K562 (cell line): ENCODE measurements at regions not wholly inside any gene's neighbourhood (a gene's known extent, or its start where the extent isn't known, plus 50 kb on each side); places are given as distances from the start of the nearest gene placed in this dataset.
"Not testable (repeated sequence)": the region's sequence is repeated elsewhere in the genome, so short reads cannot be mapped to it uniquely, and the experiment has no call there.

Source experiments
- ATAC-seq: fragments of 200-7000 bp; cut with Tn5 transposase; 3 replicates; pipeline ENCODE4 v1.9.1; 2020; ENCODE audit warnings: moderate library complexity
- BruUV-seq: library from RNA; stranded (reverse); fragments of 400-500 nt; replicated peaks from 2 replicates; lab custom pipeline; 2021; lab: Mats Ljungman, UMichigan
- CTCF ChIA-PET: fragments of 300-600 bp; formaldehyde crosslinking; extraction: SDS; loops from one replicate; lab custom pipeline; 2021; ENCODE audit warnings: low intra/inter-chr PET ratio; lab: Yijun Ruan, JAX
- POLR2A ChIA-PET: fragments of 300-600, 350-650 bp; sonication (Branson Sonifier 250); formaldehyde crosslinking; extraction: SDS; loops from one replicate; lab custom pipeline; 2021; ENCODE audit warnings: antibody characterized with exemption, inconsistent platforms; lab: Yijun Ruan, JAX
- DNase-seq, 4 experiments: peaks; one replicate each; pipeline versions ENCODE4 v3.0.0 to v3.0.0-alpha.2; 2011 to 2018; ENCODE audit warnings: low spot score in 3 of 4, mixed read lengths in 3 of 4; ENCODE audit errors: extremely low read depth in 1 of 4
- FAIRE-seq: peaks from 2 replicates; lab custom pipeline; 2011; peaks lifted over from hg19 to GRCh38; lab: Jason Lieb, UNC
- H2AFZ ChIP-seq: 2 replicates; pipeline ENCODE4 v1.6.0; 2011; ENCODE audit warnings: low read depth, low read length, control low read depth, inconsistent platforms
- H3K27ac ChIP-seq: fragments of 200-600 bp; 3 replicates; pipeline ENCODE4 v1.8.0; 2011; ENCODE audit warnings: low read depth, mild to moderate bottlenecking, control low read depth, inconsistent platforms, low read length, moderate library complexity, mixed read lengths; ENCODE audit errors: extremely low read depth
- H3K27me3 ChIP-seq, 2 experiments: fragments of 300-600 bp in 1 of 2; 2 replicates in 1 of 2; 3 replicates in 1 of 2; pipeline versions ENCODE4 v1.6.0 to v1.8.0; 2011; ENCODE audit warnings: inconsistent platforms in 2 of 2, low read length in 2 of 2, mild to moderate bottlenecking in 1 of 2, mixed read lengths in 1 of 2, moderate library complexity in 1 of 2; ENCODE audit not compliant: control insufficient read depth in 2 of 2, insufficient read depth in 2 of 2
- H3K36me3 ChIP-seq: fragments of 300-600 bp; 3 replicates; pipeline ENCODE4 v1.8.0; 2011; ENCODE audit warnings: mild to moderate bottlenecking, low read length, inconsistent platforms; ENCODE audit not compliant: control insufficient read depth, insufficient read depth
- H3K4me1 ChIP-seq, 2 experiments: fragments of 200-600 bp in 1 of 2; replicated peaks in 1 of 2; 2 replicates in 1 of 2; 3 replicates in 1 of 2; pipeline versions ENCODE4 v1.5.1 to v1.8.0; 2011; ENCODE audit warnings: inconsistent platforms in 2 of 2, low read length in 2 of 2, mild to moderate bottlenecking in 1 of 2, mixed read lengths in 1 of 2, moderate library complexity in 1 of 2; ENCODE audit not compliant: control insufficient read depth in 2 of 2, insufficient read depth in 2 of 2
- H3K4me2 ChIP-seq: 2 replicates; pipeline ENCODE4 v1.6.1; 2011; ENCODE audit warnings: low read length, control low read depth, inconsistent platforms, mixed read lengths; ENCODE audit not compliant: insufficient read depth
- H3K4me3 ChIP-seq: fragments of 200-600 bp; sonication (generic), shearing (Covaris generic); 2 replicates; pipeline ENCODE4 v1.5.1; 2016; ENCODE audit warnings: control low read depth, inconsistent platforms
- H3K79me2 ChIP-seq: fragments of 200-600 bp; 3 replicates; pipeline ENCODE4 v1.8.0; 2011; ENCODE audit warnings: low read length, inconsistent platforms; ENCODE audit not compliant: control insufficient read depth, insufficient read depth
- H3K9ac ChIP-seq, 2 experiments: 2 replicates each; pipeline versions ENCODE4 v1.6.0 to v1.6.1; 2011; ENCODE audit warnings: low read depth in 2 of 2, low read length in 2 of 2, control low read depth in 1 of 2, inconsistent platforms in 1 of 2, mild to moderate bottlenecking in 1 of 2, mixed read lengths in 1 of 2; ENCODE audit not compliant: insufficient read depth in 1 of 2
- H3K9me1 ChIP-seq: one replicate; pipeline ENCODE4 v1.6.0; 2011; ENCODE audit warnings: inconsistent platforms, mild to moderate bottlenecking, low read length, moderate library complexity; ENCODE audit not compliant: control insufficient read depth, insufficient read depth
- H3K9me3 ChIP-seq: replicated peaks from 2 replicates; pipeline ENCODE4 v1.5.1; 2011; ENCODE audit warnings: low read depth, low read length, inconsistent platforms; ENCODE audit not compliant: control insufficient read depth, insufficient read depth
- H4K20me1 ChIP-seq: replicated peaks from 2 replicates; pipeline ENCODE4 v1.6.1; 2011; ENCODE audit warnings: low read length, inconsistent platforms, mixed read lengths; ENCODE audit not compliant: control insufficient read depth, insufficient read depth
- ELF2 ChIP-seq: fragments of 250-450 bp; sonication (Bioruptor Pico); IDR thresholded peaks from 2 replicates; pipeline ENCODE4 v1.5.0; 2021; ENCODE audit warnings: mild to moderate bottlenecking
- MED1 ChIP-seq: sonication (generic); formaldehyde crosslinking; IDR thresholded peaks from 2 replicates; pipeline ENCODE4 v1.8.1; 2023; ENCODE audit warnings: missing genetic modification reagents, borderline replicate concordance
- PCBP2 ChIP-seq: fragments of 200-400 bp; formaldehyde crosslinking; IDR thresholded peaks from 2 replicates; pipeline ENCODE4 v1.6.1; 2018; ENCODE audit warnings: low read length, low read depth, mild to moderate bottlenecking, moderate library complexity; ENCODE audit not compliant: poor library complexity, severe bottlenecking
- WGBS: fragments of 100-300 bp; shearing (Covaris generic); methylation state at CpG from one replicate; pipeline ENCODE4 v1.1.6; 2016; ENCODE audit warnings: low coverage, mixed read lengths; ENCODE audit not compliant: insufficient coverage; ENCODE audit errors: missing lambda C conversion rate; 5-methylcytosine and 5-hydroxymethylcytosine counted together
- in situ Hi-C: fragments of 300-500 bp; cut with MboI; formaldehyde crosslinking; loops from 4 replicates; pipeline ENCODE4 v1.15.0; 2018; ENCODE audit warnings: inconsistent platforms, mixed read lengths
- intact Hi-C: fragments of 100-400 bp; cut with micrococcal nuclease; formaldehyde crosslinking; loops from 2 replicates; pipeline ENCODE4 v1.14.2; 2022

GRCh38 chr1:166395729-166396128, 228.9 kb upstream of the FAM78B start:
- no peaks in the 10 kb centered on the region for H3K79me2 ChIP-seq
- ChIA-PET POLR2A (no interaction called here), CTCF (no interaction called here)
- H3K9me3 ChIP-seq: no peaks in the 10 kb centered on the region
- no peak for ATAC-seq
- no peak for TF ChIP-seq MED1 (CRISPR knock-in tag)
- peak; percentile 67 for TF ChIP-seq PCBP2
- no peak for TF ChIP-seq ELF2 (CRISPR knock-in tag)
- no peaks in the 10 kb centered on the region for H3K36me3 ChIP-seq
- no peak for FAIRE-seq
- no peak overlapping the region for H3K4me3 ChIP-seq
- H3K27ac ChIP-seq: no peak overlapping the region
- no peaks in the 10 kb centered on the region for H3K9me1 ChIP-seq
- H3K4me1 ChIP-seq: no peaks in the 10 kb centered on the region
- intact Hi-C loops (no loop called here), in situ Hi-C loops (no loop called here)
- H4K20me1 ChIP-seq: no peaks in the 10 kb centered on the region
- DNase-seq: no peak
- no peak overlapping the region for H2AFZ ChIP-seq
- H3K9ac ChIP-seq: no peak overlapping the region
- H3K4me2 ChIP-seq: no peak overlapping the region
- BruUV-seq: no TSS peak
- no peaks in the 10 kb centered on the region for H3K27me3 ChIP-seq

DNA sequence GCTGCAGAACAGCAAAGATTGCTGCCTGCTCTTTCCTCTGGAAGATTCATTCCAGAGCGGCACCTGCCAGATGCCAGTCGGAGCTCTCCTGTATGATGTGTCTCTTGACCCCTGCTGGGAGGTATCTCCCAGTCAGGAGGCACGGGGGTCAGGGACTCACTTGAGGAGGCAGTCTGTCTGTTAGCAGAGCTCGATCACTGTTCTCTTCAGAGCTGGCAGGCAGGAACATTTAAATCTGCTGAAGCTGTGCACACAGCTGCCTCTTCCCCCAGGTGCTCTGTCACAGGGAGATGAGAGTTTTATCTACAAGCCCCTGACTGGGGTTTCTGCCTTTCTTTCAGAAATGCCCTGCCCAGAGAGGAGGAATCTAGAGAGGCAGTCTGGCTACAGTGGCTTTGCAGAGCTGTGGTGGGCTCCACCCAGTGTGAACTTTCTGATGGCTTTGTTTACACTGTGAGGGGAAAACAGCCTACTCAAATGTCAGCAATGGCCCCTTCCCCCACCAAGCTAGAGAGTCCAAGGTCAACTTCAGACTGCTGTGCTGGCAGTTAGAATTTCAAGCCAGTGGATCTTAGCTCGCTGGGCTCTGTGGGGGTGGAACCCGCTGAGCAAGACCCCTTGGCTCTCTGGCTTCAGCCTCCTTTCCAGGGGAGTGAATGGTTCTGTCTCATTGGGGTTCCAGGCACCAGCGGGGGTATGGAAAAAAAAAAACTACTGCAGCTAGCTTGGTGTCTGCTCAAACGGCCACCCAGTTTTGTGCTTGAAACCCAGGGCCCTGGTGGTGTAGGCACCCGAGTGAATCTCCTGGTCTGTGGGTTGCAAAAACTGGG, 242.7 kb upstream of the FAM78B start:
- WGBS: 2% methylated on average over 9 of the region's 9 CpGs
- not testable (repeated sequence) for FAIRE-seq

More for the DNA sequence above, 242.7 kb upstream of the FAM78B start:
- H3K9me1 ChIP-seq, ATAC-seq, H2AFZ ChIP-seq, H3K4me3 ChIP-seq, H3K27me3 ChIP-seq, BruUV-seq, DNase-seq, in situ Hi-C loops, H3K9ac ChIP-seq, H4K20me1 ChIP-seq, CTCF ChIA-PET, H3K4me2 ChIP-seq, H3K79me2 ChIP-seq, H3K36me3 ChIP-seq, H3K9me3 ChIP-seq, H3K4me1 ChIP-seq, H3K27ac ChIP-seq, intact Hi-C loops: not testable (repeated sequence)
- POLR2A ChIA-PET: interaction anchor here (0.6 kb wide), 1 partner anchor 27 kb away, joined by 4 read pairs; no protein-coding TSS in a partner anchor
